Stomach (tissue), 4 donors: ENCODE measurements at regions not wholly inside any gene's neighbourhood (a gene's known extent, or its start where the extent isn't known, plus 50 kb on each side); places are given as distances from the start of the nearest gene placed in this dataset.

ENCODE experiments used
- EP300 ChIP-seq: sonication (generic); formaldehyde crosslinking; IDR thresholded peaks from one replicate; pipeline ENCODE4 v1.6.1; 2017; ENCODE audit warnings: antibody characterized with exemption
- POLR2A ChIP-seq, 4 donors: fragments of 450-650 bp; IDR thresholded peaks; one replicate each; pipeline ENCODE4 v1.6.1; 2016; ENCODE audit warnings: antibody characterized with exemption in 4 of 4, control low read depth in 2 of 4, mild to moderate bottlenecking in 1 of 4, moderate library complexity in 1 of 4
- POLR2AphosphoS5 ChIP-seq, 3 donors: sonication (generic); formaldehyde crosslinking; IDR thresholded peaks; one replicate each; pipeline ENCODE4 v1.6.1; 2016; ENCODE audit warnings: antibody characterized with exemption in 3 of 3
- TF ChIP-seq, protein P1 (sequence below), 7 experiments: fragments of 450-650 bp in 4 of 7; fragments of 200-600 bp in 3 of 7; sonication (generic) in 3 of 7; IDR thresholded peaks; one replicate each; pipeline ENCODE4 v1.5.1; 2016 to 2019; ENCODE audit warnings: antibody characterized with exemption in 7 of 7, control low read depth in 2 of 7, mild to moderate bottlenecking in 1 of 7

GRCh38 chr5:166708291-166708690 lies 1583.2 kb upstream of the WWC1 start:
- TF ChIP-seq, protein P1, sequence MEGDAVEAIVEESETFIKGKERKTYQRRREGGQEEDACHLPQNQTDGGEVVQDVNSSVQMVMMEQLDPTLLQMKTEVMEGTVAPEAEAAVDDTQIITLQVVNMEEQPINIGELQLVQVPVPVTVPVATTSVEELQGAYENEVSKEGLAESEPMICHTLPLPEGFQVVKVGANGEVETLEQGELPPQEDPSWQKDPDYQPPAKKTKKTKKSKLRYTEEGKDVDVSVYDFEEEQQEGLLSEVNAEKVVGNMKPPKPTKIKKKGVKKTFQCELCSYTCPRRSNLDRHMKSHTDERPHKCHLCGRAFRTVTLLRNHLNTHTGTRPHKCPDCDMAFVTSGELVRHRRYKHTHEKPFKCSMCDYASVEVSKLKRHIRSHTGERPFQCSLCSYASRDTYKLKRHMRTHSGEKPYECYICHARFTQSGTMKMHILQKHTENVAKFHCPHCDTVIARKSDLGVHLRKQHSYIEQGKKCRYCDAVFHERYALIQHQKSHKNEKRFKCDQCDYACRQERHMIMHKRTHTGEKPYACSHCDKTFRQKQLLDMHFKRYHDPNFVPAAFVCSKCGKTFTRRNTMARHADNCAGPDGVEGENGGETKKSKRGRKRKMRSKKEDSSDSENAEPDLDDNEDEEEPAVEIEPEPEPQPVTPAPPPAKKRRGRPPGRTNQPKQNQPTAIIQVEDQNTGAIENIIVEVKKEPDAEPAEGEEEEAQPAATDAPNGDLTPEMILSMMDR (IDR thresholded peaks at IDR 0.05), result no peak
- no peak for TF ChIP-seq POLR2A (IDR thresholded peaks at IDR 0.05)
- no peak for TF ChIP-seq POLR2AphosphoS5 (IDR thresholded peaks at IDR 0.05)
- TF ChIP-seq EP300, result no peak
